ENCODE measurements at regions not wholly inside any gene's neighbourhood (a gene's known extent, or its start where the extent isn't known, plus 50 kb on each side); places are given as distances from the start of the nearest gene placed in this dataset.

GRCh38 chr20:21944227-21944626, 238.8 kb downstream of the PAX1 start:
- intact Hi-C loops (cut with DNase I; ENCODE audit: low total_unique reads), result no loop called here
- no peak for TF ChIP-seq CTCF (IDR thresholded peaks at IDR 0.05)
- Histone ChIP-seq H3K27me3 (no peaks in the 10 kb centered on the region), H3K36me3 (no peaks in the 10 kb centered on the region), H3K27ac (no peak overlapping the region), H3K4me3 (no peak overlapping the region), H3K9me3 (no peaks in the 10 kb centered on the region), H3K4me1 (no peaks in the 10 kb centered on the region)
- no peak for DNase-seq

GRCh38 chr20:21941941-21942805, 236.7 kb downstream of the PAX1 start:
- no peak overlapping the region for H3K4me3 ChIP-seq
- intact Hi-C loops (cut with DNase I; ENCODE audit: low total_unique reads), result no loop called here
- no peaks in the 10 kb centered on the region for H3K36me3 ChIP-seq
- no peak for DNase-seq
- H3K9me3 ChIP-seq, result no peaks in the 10 kb centered on the region
- TF ChIP-seq CTCF (IDR thresholded peaks at IDR 0.05), result no peak
- no peaks in the 10 kb centered on the region for H3K4me1 ChIP-seq
- no peak overlapping the region for H3K27ac ChIP-seq
- no peaks in the 10 kb centered on the region for H3K27me3 ChIP-seq

GRCh38 chr20:21936720-21937380, 231.4 kb downstream of the PAX1 start:
- Histone ChIP-seq H3K36me3 (no peaks in the 10 kb centered on the region), H3K4me1 (no peaks in the 10 kb centered on the region), H3K27me3 (no peaks in the 10 kb centered on the region), H3K4me3 (no peak overlapping the region), H3K27ac (no peak overlapping the region), H3K9me3 (no peaks in the 10 kb centered on the region)
- no peak for TF ChIP-seq CTCF (IDR thresholded peaks at IDR 0.05)
- intact Hi-C loops (cut with DNase I; ENCODE audit: low total_unique reads), result no loop called here
- DNase-seq, result no peak

GRCh38 chr20:21936261-21936660, 230.8 kb downstream of the PAX1 start:
- Histone ChIP-seq H3K36me3 (no peaks in the 10 kb centered on the region), H3K27ac (no peak overlapping the region), H3K27me3 (no peaks in the 10 kb centered on the region), H3K4me3 (no peak overlapping the region), H3K4me1 (no peaks in the 10 kb centered on the region), H3K9me3 (no peaks in the 10 kb centered on the region)
- DNase-seq, result no peak
- intact Hi-C loops (cut with DNase I; ENCODE audit: low total_unique reads), result no loop called here
- no peak for TF ChIP-seq CTCF (IDR thresholded peaks at IDR 0.05)

GRCh38 chr20:21933526-21933925, 228.1 kb downstream of the PAX1 start:
- TF ChIP-seq CTCF (IDR thresholded peaks at IDR 0.05), result no peak
- Histone ChIP-seq H3K9me3 (no peaks in the 10 kb centered on the region), H3K27me3 (no peaks in the 10 kb centered on the region), H3K4me3 (no peak overlapping the region), H3K36me3 (no peaks in the 10 kb centered on the region), H3K27ac (no peak overlapping the region), H3K4me1 (no peaks in the 10 kb centered on the region)
- intact Hi-C loops (cut with DNase I; ENCODE audit: low total_unique reads), result no loop called here
- DNase-seq, result no peak
